GM18909 (cell line): ENCODE measurements at regions not wholly inside any gene's neighbourhood (a gene's known extent, or its start where the extent isn't known, plus 50 kb on each side); places are given as distances from the start of the nearest gene placed in this dataset.

ENCODE experiments used
- ATAC-seq: cut with Tn5 transposase; IDR thresholded peaks from one replicate; pipeline ENCODE4 v1.9.1; 2021; ENCODE audit warnings: mild to moderate bottlenecking; ENCODE audit not compliant: unreplicated experiment, poor library complexity

DNA sequence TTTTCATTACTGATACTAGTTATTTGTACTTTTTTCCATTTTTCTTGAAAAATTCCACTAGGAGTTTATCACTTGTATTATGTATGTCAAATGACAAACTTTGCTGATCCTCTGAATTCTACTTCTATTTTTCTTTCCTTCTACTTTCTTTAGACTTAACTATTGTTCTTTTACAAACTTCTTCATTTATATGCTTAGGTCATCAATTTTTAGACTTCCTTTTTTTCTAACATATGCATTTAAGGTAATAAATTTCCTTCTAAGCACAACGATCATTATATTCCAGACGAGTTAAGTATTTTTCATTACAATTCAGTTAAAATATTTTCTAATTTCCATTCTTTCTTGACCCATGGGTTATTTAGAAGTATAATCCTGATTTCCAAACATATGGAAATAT, 240.8 kb downstream of the NHLRC3 start:
- no peak for ATAC-seq

DNA sequence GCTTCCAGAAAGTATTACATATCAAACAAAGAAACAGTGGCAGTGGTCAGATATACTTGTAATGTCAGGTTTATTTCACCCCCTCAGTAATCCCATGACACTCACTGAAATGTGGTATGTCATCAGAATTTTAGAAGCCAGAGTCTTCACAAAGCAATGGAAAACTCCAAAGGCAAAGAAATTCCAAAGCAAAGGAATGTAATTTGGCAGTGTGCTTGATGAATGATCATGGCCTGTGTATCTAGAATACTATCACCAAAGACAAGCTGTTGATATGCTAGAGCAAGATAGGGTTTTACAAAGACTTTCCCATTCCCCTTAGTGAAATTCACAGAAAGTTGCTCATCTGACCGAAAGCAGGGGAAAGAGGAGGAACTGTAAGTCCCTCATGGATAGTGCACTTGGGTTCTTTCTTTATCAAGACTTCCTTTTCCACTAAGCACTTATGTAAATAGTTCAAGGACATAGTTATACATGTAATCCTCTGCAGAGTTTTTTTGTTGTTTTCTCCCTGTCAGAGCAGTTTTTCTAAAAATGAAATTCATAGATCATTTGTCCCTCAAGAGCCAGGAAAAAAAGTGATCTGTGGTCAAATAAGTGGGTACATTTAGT, 243.4 kb downstream of the NHLRC3 start:
- ATAC-seq, result no peak

DNA sequence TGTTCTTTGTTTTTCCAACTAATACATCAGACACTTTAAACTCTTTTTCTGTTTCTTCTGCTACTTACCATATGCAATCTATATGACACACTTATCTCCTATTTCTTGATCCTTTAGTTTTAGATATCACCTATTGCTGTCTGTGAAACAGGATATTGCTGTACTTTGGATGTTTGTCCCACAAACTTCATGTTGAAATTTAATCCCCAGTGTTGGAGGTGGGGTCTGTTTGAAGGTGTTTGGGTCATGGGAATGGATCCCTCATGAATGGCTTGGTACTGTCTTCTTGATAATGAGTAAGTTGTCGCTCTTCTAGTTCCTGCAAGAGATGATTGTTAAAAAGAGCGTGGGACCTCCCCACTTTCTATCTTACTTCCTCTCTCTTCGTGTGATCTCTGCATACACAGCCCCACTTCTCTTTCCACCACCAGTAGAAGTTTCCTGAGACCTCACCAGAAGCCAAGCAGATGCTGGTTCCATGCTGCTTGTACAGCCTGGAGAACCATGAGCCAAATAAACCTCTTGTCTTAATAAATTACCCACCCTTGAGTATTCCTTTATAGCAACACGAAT, 244.2 kb downstream of the NHLRC3 start:
- peak; percentile 98 for ATAC-seq

DNA sequence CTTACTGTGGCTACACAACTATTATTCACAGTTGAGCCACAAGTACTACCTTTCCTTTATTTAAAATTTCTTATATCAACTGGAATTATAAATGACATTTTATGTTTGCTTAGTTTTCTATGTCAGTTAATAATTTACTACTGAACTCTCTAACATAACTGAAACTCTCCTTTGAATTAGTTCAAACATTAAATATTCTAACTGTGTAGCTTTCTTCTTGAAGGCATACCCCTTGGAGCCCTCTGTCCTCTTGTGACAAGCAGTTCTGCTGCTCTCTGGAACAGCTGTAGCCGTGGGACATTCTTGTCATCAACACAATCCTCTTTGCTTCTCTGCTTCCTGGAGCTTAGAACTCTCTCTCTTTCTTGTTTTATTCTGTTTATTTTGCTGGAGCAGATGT, 244.8 kb downstream of the NHLRC3 start:
- ATAC-seq, result peak; percentile 59

DNA sequence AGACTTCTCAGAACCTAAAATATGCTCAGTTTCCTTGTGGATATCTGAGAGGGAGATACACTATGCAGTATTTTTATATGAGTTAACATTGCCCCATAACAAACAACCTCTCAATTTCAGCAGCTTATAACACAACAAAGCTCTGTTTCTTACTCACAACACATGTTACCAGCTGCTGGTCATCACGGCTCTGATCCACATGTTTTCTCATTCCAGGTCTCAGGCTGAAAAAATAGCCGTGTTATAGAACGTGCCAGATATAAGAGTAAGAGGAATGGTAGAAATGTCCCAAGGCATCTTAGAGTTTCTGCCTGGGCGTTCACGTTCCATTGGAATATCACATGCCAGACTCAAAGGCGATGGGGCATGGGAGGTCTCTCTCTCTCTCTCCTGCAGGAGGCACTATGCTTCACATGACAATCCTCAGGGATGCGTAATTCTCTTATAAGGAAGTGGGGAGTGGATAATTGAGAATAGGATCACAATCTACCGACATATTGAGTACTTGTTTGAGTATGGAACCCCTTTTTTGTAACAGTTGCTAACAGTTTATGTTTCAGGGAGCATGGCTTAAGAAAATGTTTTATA, 246.6 kb downstream of the NHLRC3 start:
- no peak for ATAC-seq
